HG03095 (cell line): ENCODE measurements at regions not wholly inside any gene's neighbourhood (a gene's known extent, or its start where the extent isn't known, plus 50 kb on each side); places are given as distances from the start of the nearest gene placed in this dataset.
A peak's percentile ranks its signal among the peaks of the same experiment; 100 is the strongest.

ENCODE experiments used
- ATAC-seq: cut with Tn5 transposase; IDR thresholded peaks from one replicate; pipeline ENCODE4 v1.9.1; 2021; ENCODE audit warnings: moderate library complexity; ENCODE audit not compliant: unreplicated experiment

DNA sequence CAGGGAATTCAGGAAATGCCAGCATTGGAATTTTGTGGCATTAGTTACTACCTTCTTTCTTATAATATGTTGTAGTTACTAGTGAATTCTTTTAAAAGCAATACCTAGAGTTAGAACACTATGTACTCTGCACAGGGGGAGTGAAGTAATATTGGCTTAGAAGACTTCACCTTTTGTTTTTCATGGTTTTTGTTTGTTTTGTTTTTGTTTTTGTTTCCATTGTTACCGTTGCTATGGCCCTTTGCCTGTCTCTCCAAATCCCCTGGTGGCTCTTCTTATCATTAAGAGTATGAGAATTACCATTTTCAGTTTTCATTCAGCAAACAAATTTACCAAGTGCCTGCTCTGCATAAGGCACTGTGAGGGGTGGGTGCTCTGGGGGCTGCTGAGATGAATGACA, 160.1 kb downstream of the HAUS1 start:
- no peak for ATAC-seq

DNA sequence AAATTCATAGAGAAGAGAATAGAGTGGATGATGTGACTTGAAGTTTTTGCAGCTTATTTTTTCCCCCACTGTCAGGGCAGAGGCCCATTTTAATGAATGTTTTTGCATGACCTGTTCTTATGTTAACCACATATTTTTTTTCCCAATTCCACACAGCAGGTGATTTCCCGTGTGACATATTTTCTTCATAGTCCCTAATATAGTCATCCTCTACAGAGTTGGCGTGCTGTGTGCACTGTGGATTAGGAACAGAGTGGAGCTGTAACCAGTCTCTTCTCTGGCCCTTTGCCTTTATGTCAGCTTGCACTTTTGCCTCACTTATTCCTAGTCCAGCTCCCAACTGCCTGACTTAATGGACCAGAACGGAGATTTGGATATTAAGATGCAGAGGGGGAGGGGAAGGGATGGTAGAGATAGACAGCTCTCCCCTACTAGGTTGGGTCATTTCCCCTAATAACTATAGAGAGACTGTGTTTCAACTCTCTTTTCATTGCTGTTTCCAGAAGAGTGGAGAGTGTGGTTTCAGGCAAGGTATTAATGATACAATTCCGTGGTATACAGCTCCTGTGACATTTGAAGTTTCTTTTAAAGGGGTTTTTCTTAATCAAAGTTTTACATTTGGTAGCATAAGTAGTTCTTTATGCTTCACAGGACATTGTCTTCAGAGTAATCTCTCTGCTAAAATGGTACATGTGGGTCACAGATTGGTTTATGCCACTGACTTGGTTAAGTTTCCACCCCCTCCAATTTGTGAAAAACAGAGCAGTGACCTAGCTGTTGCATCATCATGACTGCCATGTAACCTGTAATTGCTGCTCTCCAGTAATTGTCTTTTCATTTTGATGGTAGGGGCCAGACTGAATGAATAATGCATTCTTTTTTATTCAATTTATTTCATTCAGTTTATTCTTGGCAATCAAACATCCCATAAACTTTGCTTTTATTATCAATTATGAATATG, 161.3 kb downstream of the HAUS1 start:
- no peak for ATAC-seq

DNA sequence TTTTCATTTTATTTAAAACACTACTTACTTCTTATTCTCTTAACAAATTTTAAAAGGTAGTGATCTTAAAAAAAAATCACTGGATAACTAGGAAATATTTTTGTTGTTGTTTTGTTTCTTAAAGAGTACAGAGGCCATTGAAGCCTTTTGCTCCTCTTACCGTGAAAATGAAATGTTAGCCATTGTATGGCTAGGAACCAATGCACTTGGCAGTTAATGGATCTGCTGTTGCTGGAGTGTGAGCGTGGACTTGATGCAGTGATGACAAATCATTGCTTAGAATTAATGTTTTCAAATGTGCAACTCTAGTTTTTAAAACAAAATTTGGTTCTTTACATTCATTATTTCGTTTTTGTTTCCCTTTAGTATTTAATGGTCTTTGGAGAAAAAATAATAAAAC, 162.3 kb downstream of the HAUS1 start:
- ATAC-seq = no peak

DNA sequence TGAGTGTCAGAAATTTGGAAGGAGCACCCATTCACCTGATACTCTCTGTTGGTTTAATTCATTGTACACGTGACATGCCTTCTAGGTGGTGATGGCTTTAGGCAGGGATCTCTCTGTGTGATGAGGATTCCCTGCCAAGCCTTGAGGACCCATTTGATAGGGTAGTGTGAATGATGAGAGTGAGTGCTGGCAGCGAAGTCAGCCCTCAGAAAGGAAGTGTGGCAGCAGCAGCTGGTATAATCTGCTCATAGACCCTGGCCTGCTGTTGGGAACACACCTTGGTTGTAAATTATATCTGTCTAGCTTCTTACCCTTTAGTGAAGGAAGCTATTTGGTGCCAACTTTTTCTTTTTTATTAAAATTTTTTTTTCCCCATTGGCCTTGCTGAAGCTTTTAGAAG, 164.5 kb downstream of the HAUS1 start:
- no peak for ATAC-seq

DNA sequence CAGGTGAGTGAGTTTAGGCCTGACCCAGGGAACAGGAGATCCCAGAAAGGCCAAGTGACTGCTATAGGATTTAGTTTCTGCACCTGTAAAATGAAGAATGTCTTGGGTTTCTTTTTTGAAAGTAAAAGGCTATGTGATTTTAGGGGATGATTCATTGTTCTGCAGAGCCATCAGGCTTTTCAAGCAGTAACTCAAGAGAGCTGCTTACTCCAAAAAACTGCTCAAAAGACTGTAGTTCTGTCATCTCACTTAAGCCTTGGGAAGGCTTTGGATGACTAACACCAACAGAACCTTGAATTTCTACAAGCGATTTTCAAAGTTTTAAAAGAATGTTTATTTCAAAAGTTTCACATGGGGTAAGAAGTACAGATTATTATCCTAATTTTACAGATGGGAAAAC, 165.1 kb downstream of the HAUS1 start:
- ATAC-seq = no peak

DNA sequence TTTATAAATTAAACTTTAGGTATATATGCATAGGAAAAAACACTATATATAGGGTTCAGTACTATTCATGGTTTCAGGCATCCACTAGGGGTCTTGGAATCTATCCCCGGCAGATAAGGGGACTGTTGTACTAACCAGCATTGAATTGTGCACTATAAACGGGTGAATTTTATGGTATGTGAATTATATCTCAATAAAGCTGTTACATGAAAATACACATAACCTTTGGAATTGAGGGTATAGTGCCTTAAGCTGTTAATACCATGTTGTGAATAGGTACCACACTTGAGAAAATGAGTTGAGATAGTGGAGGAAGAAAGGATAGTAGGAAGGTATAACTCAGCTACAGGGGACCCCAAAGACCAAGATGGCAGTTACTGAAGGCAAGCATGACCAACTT, 167.3 kb downstream of the HAUS1 start:
- no peak for ATAC-seq

DNA sequence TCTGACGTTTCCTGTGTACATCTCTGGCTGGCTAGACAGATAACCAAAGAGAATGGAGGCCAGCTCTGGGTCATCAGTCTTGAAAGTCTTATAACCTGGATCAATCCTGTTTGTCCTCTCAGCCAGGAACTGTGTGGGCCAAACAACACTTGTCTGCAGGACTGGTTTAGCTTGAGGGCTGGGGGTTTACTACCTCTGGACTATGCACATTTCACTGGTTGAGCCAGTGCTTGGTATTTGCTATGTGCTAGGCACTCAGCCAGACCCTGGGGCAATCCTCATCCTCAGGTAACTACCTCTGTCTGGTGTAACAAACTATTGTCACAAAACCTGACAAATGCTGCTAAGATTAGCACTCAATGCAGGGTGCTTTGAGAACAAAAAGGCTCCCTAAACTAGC, 169.7 kb downstream of the HAUS1 start:
- ATAC-seq = no peak

DNA sequence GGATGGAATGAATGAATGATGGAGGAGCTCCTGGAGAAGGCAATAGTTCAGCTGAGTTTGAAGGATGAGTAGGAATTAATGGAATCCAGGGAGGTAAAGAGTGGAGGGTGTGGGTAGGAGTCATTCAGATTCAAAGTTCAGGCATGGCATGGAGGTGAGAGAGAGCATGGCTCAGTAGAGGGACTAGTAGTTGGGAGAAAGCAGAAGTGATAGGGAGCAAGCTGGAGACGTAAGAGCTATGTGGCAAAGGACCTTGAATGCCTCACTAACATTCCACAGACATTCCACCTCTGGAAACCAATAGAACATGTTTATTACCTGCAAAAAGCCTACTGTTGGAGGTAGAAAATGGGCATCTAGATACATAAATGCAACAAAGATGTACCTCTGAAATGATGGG, 170.1 kb downstream of the HAUS1 start:
- ATAC-seq = no peak

DNA sequence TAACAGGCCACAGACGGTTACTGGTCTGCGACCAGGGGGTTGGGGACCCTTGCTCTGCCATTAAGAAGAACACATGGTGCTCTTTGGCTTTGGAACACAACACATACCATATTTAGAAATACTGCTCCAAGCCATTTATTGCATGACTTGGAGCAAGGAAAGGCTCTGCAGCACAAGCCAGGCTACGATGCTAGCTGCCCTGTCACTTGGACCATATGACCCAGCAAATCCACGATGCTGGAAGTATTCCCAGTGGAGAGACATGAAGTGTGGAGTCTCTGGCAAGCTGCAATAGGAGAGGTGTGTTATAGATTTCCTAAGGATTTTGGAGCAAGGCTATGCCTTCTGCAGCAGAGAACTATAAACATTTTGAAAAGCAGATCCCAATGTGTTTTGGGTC, 171.2 kb downstream of the HAUS1 start:
- ATAC-seq = no peak

DNA sequence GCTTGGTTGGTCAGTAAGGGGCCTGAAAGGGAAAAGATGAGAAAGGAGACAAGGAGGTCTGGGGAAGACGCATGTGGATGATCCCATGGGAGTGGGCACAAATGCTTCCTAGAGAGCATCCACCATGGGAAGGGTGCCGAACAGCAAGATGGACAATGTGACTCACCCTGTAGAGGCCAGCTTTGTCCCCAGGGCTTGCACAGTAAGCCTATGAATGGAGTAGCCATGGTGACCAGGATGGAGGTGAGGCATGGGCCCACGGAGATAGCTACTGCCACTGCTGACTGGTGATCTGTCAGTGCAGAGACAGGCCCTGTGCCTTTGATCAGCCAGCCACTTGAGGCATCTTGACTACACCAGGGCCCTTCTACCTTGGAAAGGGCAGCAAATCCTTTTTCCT, 172.6 kb downstream of the HAUS1 start:
- no peak for ATAC-seq

DNA sequence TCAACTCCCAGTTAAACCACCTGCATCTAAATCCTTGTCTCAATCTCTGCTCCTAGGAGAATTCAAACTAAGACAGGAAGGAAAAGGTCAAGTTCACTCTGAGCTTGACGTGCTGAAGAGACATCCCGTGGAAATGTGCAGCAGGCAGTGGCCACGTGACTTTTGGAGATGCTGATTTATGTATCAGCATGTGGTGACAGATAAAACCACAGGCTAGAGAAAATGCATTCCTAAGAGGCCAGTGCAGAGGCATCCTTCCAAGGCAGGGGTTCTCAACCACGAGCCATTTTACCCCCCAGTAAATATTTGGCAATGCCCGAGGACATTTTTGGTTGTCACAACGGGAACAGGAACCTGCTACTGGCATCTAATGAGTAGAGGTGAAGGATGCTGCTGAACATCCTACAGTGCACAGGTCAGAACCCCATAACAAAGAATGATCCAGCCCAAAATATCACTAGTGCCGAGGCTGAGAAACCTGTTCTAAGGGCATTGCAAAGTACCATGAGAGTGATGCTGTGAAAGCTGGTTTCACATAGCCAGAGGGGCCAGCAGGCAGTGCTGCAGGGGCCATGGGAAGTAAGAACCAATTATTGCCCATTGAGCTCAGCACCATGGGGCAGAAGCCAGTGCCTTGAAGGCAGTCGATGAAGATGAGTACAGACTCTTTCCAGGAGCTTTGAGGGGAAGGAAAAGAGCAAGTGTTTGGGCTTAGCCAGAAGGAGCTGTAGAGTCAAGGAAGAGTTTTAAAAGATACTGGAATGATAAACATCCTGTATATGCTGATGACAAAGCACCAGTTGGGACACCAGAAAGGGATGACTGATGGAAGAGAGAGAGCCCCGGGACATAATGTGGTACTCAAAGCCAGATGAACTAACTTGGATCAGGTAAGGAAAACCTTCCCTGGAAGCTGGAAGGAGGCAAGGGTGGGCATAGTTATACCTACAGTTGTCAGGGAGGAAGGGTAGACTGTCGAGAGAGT, 174.6 kb downstream of the HAUS1 start:
- ATAC-seq = no peak

DNA sequence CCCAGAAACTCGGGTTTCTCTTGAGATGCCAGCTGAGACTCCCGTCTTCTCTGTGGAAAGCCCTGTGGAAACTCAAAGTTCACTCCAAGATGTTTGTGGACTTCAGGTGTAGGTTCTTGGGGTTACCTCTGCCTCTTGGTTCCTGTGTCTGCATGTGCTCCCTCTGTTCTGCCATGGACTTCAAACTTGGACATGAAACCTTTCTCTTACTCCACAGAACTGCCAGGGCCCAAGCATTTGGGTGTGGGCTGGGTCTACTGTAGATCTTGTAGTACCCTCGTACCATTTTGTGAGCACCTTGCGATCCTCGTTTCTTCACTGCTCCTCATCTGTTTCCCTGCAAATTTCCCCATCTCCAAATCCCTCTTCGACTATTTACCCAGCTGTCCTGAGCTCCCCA, 175.5 kb downstream of the HAUS1 start:
- ATAC-seq = no peak

DNA sequence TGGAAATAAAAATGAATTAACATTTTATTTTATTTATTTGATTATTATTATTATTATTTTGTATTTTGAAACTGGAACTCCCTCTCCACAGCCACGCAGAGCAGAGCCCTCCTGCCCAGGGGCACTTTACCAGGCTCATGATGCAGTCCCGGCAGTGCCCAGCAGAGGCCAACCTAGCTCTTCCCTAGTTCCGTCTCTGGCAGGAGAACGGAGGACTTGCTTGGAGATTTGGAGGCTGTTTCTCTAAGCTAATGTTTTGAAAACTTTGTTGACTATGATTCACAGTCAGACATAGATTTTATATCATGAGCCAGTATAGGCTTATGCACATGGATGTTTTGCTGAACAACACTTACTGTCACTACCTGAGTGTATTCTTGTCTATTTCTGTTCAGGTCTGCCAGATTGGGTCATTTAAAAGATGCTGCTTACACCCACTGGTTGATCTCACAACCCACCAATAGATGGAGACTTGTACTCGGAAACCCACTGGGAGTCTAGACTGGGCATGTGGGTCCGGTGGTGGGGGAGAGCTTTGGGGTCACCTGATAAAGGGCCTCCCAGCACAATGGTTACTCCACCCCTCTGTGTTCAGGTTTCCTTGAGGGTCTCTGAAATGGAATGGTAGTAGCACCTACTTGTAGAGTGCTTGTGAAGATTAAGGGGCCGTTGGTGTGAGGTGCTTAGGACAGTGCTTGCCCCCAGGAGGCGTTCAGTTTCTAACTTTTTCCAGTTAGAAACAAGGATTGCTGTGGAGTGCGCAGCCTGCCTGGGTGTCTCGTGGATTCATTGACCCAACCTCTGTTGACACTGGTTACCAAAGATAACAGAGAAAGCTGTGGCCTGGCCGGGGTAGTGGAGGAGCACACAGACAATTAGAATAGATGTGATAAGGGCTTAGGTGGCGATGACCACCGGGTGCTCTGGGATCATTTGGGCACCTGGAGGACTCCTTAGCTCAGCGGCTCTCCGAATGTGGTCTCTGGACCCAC, 177.3 kb downstream of the HAUS1 start:
- peak; percentile 80 for ATAC-seq

DNA sequence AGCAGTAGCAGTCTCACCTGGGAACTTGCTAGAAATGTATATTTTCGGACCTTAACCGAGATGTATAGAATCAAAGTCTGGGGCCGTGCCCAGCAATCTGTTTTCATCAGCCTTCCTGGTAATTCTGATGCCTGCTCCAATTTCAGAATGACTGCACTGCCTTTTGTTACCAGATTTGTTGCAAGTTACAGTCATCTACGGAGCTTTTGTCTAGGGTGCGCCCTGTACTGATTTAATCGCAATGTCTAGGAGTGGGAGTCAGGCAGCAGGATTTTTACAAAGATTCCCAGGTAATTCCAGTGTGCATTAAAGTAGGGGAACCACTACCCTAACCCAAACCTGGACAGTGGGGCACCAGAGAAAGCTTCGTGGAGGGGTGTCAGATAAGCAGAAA, 178.0 kb downstream of the HAUS1 start:
- no peak for ATAC-seq

DNA sequence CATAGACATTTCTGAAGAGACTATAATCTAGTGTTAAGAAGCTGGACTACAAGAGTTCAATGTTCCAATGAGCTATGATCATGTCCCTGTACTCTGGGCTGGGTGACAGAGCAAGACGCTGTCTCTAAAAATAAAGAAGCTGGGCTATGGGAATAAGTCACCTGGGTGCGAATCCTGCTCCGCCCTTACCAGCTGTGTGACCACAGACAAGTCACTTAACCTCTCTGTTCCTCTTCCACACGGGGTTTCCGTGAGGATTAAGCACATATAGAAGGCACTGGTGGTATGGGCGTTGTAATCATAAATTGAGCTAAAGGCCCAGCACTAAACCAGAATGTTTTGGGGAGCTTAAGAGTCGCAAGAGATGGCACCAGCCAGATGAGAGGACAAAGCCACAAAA, 178.5 kb downstream of the HAUS1 start:
- no peak for ATAC-seq

DNA sequence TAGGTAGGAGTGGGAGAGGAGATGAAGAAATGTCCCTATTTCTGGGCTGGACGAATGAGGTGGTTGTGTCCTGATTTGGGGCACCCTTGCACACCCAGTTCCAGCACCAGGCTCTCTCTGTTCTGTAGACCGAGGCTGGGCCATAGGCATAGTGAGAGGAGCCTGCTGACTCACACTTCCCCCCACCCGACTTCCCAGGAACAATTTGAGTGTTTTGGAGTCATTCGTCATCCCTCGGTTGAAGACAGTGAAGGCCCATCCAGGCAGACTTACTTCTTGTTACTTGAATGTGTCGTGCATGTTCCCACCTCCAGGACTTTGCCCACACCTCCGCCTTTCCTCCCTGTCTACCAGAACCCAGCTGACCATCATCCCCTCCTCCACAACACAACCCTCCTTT, 179.1 kb downstream of the HAUS1 start:
- no peak for ATAC-seq

DNA sequence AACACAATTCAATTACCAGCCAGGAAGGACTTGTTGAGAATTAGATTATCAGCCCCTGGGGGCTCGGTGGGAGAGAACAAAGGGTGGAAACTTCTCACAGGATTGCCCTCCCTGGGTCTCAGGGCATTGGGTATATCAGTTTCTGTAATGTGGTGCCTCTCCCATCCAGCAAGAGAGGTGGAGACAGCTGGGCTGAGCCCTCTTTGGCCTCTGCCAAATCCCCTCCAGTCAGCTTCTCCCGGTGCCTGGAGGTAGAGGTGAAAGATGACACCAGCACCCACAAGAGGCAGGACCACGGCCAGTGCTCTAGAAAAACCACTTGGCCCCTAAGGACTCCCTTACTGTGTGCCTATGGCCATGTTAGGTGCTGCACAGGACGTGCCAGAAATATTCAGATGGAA, 179.7 kb downstream of the HAUS1 start:
- ATAC-seq = no peak

DNA sequence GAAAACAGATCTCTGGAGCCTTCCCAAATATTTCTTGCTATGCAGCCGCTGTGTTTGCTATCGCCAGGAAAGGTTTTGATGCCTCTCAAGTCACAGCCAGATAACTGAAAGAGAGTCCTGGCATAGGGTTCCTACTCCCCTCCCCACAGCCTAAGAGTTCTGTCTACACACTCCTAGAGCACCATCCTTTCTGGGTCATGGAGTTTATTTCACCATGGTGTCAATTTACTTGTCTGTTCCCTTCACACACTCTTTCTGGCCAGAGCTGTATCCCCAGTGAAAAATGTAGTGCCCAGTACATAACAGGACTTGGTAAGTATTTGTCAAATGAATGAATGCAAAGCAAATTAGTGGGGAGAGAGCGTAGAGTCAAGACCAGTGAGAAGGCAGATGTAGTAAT, 185.3 kb downstream of the HAUS1 start:
- no peak for ATAC-seq

DNA sequence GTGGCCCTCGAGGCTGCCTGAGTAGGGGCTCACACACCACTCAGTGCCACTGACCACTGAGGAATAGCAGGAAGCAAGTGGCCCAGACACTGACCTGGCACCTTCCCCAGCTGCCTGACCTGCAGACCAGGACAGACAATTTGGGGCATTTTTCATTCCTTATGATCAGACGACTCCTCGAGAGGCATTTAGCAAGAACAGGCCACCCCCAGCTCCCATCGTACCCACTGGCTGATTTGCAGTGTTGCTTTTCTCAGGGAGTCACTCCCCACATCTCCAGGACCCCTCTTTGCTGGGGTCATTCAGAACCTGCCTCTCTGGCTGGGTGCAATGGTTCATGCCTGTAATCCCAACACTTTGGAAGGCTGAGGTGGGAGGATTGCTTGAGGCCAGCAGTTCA, 185.7 kb downstream of the HAUS1 start:
- no peak for ATAC-seq

DNA sequence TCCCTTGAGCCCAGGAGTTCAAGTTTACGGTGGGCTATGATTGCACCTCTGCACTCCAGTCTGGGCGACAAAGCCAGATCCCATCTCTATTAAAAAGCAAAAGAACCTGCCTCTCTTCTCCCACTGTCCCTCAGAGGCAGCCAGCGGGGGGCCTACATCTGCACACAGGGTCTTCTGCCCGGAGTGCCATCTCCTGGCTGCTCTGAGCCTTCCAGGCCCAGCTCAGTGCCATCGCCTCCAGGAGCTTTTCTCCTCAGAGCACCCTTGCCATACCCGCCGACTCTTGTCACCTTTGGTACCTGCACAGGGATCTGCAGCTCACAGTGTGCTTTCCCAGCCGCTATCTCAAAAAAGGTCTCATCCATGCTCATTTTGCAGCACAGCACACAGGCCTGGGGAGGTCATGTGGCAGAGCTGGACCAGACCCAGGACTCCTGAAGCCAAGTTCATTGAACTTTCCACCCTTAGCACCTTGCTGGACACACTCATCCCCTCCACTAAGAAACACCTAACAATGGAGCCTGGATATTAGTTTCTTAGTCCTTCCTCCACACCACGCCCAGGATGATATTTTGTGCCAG, 186.3 kb downstream of the HAUS1 start:
- no peak for ATAC-seq
